Parathyroid adenoma (tissue), 2 donors: ENCODE measurements at regions not wholly inside any gene's neighbourhood (a gene's known extent, or its start where the extent isn't known, plus 50 kb on each side); places are given as distances from the start of the nearest gene placed in this dataset.

Source experiments
- H2AFZ ChIP-seq: fragments of 300-600 bp; sonication (generic); one replicate; pipeline ENCODE4 v1.7.0; 2017; ENCODE audit warnings: antibody characterized with exemption, mild to moderate bottlenecking
- H3K27ac ChIP-seq: fragments of 300-600 bp; sonication (generic); one replicate; pipeline ENCODE4 v1.7.0; 2017
- H3K27me3 ChIP-seq: fragments of 300-600 bp; sonication (generic); one replicate; pipeline ENCODE4 v1.7.0; 2017; ENCODE audit warnings: low read length; ENCODE audit not compliant: control insufficient read depth, insufficient read depth
- H3K36me3 ChIP-seq: fragments of 300-600 bp; sonication (generic); one replicate; pipeline ENCODE4 v1.7.0; 2017; ENCODE audit warnings: low read length; ENCODE audit not compliant: control insufficient read depth, insufficient read depth
- H3K4me1 ChIP-seq: fragments of 300-600 bp; sonication (generic); one replicate; pipeline ENCODE4 v1.7.0; 2017; ENCODE audit warnings: control low read depth
- H3K4me2 ChIP-seq: fragments of 300-600 bp; sonication (generic); one replicate; pipeline ENCODE4 v1.7.0; 2017; ENCODE audit warnings: low read length
- H3K4me3 ChIP-seq: fragments of 300-600 bp; sonication (generic); one replicate; pipeline ENCODE4 v1.7.0; 2017; ENCODE audit warnings: low read depth, low read length
- H3K79me2 ChIP-seq: fragments of 300-600 bp; sonication (generic); one replicate; pipeline ENCODE4 v1.7.0; 2017; ENCODE audit warnings: control low read depth
- H3K9ac ChIP-seq: fragments of 300-600 bp; sonication (generic); one replicate; pipeline ENCODE4 v1.7.0; 2017; ENCODE audit warnings: mild to moderate bottlenecking
- H3K9me3 ChIP-seq: fragments of 300-600 bp; sonication (generic); one replicate; pipeline ENCODE4 v1.7.0; 2017; ENCODE audit warnings: low read length; ENCODE audit not compliant: control insufficient read depth
- CTCF ChIP-seq: fragments of 300-600 bp; sonication (generic); IDR thresholded peaks from one replicate; pipeline ENCODE4 v1.7.0; 2017; ENCODE audit warnings: antibody characterized with exemption, mild to moderate bottlenecking
- donor health status: primary hyperparathyroidism.

DNA sequence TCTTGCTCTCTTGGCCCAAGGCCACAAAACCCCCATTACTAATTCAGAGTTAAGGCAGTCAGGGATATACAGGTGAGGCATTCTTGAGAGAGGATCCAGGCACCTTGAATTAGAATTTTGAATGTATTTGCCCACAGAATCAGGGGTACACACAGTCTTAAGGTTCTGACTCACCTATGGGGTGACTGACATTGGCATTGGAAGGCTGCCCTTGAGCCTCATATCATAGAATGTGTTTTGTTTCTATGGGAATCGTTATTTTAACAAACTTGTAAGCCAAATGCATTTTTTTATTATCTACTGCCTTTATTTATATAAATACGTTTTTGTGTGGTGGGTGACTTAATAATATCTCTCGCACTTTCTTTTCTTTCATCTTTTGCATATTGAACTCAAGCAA lies 218.6 kb upstream of the CITED2 start:
- Histone ChIP-seq H3K4me3 (no peak overlapping the region), H3K4me1 (peaks cover 64% of the 10 kb centered on the region)

DNA sequence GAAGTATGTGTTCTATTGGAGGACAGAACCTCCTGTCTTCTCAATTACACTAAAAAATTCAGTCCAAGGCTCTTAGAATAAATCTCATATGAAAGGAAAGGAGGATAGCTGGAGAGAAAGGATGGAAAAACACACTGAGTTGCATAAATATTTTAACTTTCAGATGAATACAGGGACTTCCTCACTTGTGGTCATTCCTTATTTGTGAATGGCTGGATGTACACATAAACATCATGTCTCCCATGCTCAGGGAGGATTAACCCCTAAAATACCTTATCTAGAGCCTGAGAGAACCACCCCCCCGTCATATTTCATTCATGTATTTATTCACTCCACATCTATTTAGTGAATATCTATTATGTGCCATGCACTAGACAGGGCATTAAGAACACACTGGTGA lies 217.6 kb upstream of the CITED2 start:
- Histone ChIP-seq H3K4me1 (peaks cover 63% of the 10 kb centered on the region), H2AFZ (peak overlapping the region; percentile 44), H3K27me3 (no peaks in the 10 kb centered on the region), H3K4me2 (peak overlapping the region; percentile 42), H3K4me3 (peak overlapping the region; percentile 40), H3K9ac (no peak overlapping the region), H3K36me3 (peaks cover 4% of the 10 kb centered on the region), H3K27ac (peak overlapping the region; percentile 93), H3K79me2 (no peaks in the 10 kb centered on the region), H3K9me3 (no peaks in the 10 kb centered on the region)
- TF ChIP-seq CTCF, result no peak

More for the DNA sequence above, 218.6 kb upstream of the CITED2 start:
- H3K9ac ChIP-seq, result no peak overlapping the region
- TF ChIP-seq CTCF, result no peak
- peaks cover 4% of the 10 kb centered on the region for H3K36me3 ChIP-seq
- no peaks in the 10 kb centered on the region for H3K27me3 ChIP-seq
- peak overlapping the region; percentile 93 for H3K27ac ChIP-seq
- H3K9me3 ChIP-seq, result no peaks in the 10 kb centered on the region
- peak overlapping the region; percentile 44 for H2AFZ ChIP-seq
- H3K79me2 ChIP-seq, result no peaks in the 10 kb centered on the region
- H3K4me2 ChIP-seq, result no peak overlapping the region

DNA sequence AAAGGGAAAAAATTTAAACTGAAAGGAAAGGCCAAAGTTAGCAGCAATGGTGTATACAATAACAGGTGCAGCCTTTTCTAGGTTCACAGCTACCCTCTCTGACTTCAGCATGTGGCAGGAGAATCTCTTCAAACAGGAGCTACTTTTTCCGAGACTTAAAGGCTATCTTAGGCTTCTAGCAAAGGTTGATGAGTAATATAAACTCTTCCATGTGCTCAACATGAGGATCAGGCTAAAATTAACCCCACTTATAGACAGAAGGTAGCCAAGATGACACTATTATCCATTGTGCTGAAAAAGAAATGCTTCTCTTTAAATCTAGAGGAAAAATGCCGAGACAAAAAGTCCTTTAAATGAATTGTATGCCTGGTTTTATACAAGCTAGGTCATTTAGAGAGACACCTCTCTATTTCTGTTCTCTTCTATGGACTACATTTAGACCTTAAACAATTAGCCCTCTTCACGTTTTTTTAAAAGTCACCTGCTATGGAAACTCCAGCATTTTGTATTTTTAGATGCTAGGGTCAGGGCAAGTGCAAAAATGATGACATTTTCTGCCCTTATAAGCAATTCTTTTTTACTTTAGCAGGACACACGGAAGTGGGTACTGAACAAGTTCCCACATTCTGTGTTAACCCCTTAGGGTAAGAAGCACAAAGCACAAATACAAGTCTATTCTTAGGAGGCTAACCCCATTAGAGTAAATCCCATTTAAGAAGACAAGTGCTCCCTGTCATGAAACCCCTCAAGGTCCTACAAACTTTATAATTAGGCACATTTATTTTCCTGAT lies 216.8 kb upstream of the CITED2 start:
- H3K36me3 ChIP-seq, result peaks cover 4% of the 10 kb centered on the region
- H3K79me2 ChIP-seq, result no peaks in the 10 kb centered on the region
- peak overlapping the region; percentile 42 for H3K4me2 ChIP-seq
- no peaks in the 10 kb centered on the region for H3K9me3 ChIP-seq
- no peak for TF ChIP-seq CTCF
- H3K27ac ChIP-seq, result peak overlapping the region; percentile 93
- H3K4me3 ChIP-seq, result peak overlapping the region; percentile 40
- H2AFZ ChIP-seq, result peak overlapping the region; percentile 44
- H3K9ac ChIP-seq, result no peak overlapping the region
- H3K4me1 ChIP-seq, result peaks cover 65% of the 10 kb centered on the region
- H3K27me3 ChIP-seq, result no peaks in the 10 kb centered on the region

DNA sequence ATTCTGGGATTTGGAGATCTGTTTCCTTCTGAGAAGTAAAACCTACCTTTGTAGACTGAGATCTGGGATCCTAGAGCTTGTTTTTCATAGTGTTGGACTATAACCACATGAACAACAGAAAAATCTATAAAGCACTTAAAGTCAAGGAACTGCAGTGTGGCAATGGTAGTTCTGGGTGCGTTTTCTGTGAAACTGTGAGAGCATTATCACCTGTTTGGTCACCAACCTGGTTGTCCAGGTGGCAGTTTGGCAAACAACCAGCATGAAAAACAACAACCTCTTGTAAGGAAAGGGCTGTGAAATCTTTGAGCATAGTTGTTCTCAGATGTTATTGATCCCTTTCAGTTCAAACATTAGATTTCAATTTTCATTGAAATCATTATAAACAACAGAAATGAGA lies 215.8 kb upstream of the CITED2 start:
- peak overlapping the region; percentile 42 for H3K4me2 ChIP-seq
- H3K36me3 ChIP-seq, result peaks cover 4% of the 10 kb centered on the region
- H3K27me3 ChIP-seq, result no peaks in the 10 kb centered on the region
- H3K9ac ChIP-seq, result no peak overlapping the region
- peaks cover 63% of the 10 kb centered on the region for H3K4me1 ChIP-seq
- no peaks in the 10 kb centered on the region for H3K79me2 ChIP-seq
- peak overlapping the region; percentile 44 for H2AFZ ChIP-seq
- no peak for TF ChIP-seq CTCF
- peak overlapping the region; percentile 13 for H3K4me3 ChIP-seq
- H3K9me3 ChIP-seq, result no peaks in the 10 kb centered on the region
- H3K27ac ChIP-seq, result peak overlapping the region; percentile 93
